Neuronal stem cell (in vitro differentiated cells): ENCODE measurements at regions not wholly inside any gene's neighbourhood (a gene's known extent, or its start where the extent isn't known, plus 50 kb on each side); places are given as distances from the start of the nearest gene placed in this dataset.

ENCODE experiments used
- DNase-seq: peaks from one replicate; pipeline ENCODE4 v3.0.0-alpha.2; 2013; ENCODE audit warnings: low spot score
- H2AFZ ChIP-seq: one replicate; pipeline ENCODE4 v1.6.1; 2013; ENCODE audit warnings: mild to moderate bottlenecking, low read length, inconsistent platforms
- H2AK5ac ChIP-seq: 2 replicates; pipeline ENCODE4 v1.6.1; 2013; ENCODE audit warnings: low read depth, mild to moderate bottlenecking, inconsistent platforms, low read length, moderate library complexity, mixed read lengths
- H2BK120ac ChIP-seq: 2 replicates; pipeline ENCODE4 v1.6.1; 2013; ENCODE audit warnings: low read depth, mild to moderate bottlenecking, inconsistent platforms, low read length, moderate library complexity, mixed read lengths
- H2BK12ac ChIP-seq: one replicate; pipeline ENCODE4 v1.6.1; 2013; ENCODE audit warnings: low read length, inconsistent platforms
- H2BK15ac ChIP-seq: 2 replicates; pipeline ENCODE4 v1.6.1; 2013; ENCODE audit warnings: mild to moderate bottlenecking, low read length, inconsistent platforms, mixed read lengths
- H2BK5ac ChIP-seq: one replicate; pipeline ENCODE4 v1.6.1; 2013; ENCODE audit warnings: inconsistent platforms, mild to moderate bottlenecking, low read length, moderate library complexity
- H3K14ac ChIP-seq: one replicate; pipeline ENCODE4 v1.6.1; 2013; ENCODE audit warnings: low read length, inconsistent platforms
- H3K18ac ChIP-seq: 2 replicates; pipeline ENCODE4 v1.6.1; 2013; ENCODE audit warnings: low read length, inconsistent platforms
- H3K23ac ChIP-seq: 2 replicates; pipeline ENCODE4 v1.6.1; 2013; ENCODE audit warnings: low read depth, mild to moderate bottlenecking, mixed read lengths, low read length, inconsistent platforms; ENCODE audit not compliant: poor library complexity
- H3K27ac ChIP-seq: replicated peaks from 3 replicates; pipeline ENCODE4 v1.5.1; 2013; ENCODE audit warnings: low read length, inconsistent platforms
- H3K27me3 ChIP-seq, 3 experiments: 2 replicates each; pipeline ENCODE4 v1.6.1; 2013; ENCODE audit warnings: low read length in 3 of 3, mild to moderate bottlenecking in 2 of 3, inconsistent platforms in 1 of 3, low read depth in 1 of 3, mixed read lengths in 1 of 3, moderate library complexity in 1 of 3; ENCODE audit not compliant: control insufficient read depth in 3 of 3, insufficient read depth in 3 of 3
- H3K36me3 ChIP-seq, 2 donors: replicated peaks in 1 of 2; 2 replicates each; pipeline ENCODE4 v1.6.1; 2013; ENCODE audit warnings: low read length in 2 of 2; ENCODE audit not compliant: control insufficient read depth in 2 of 2, insufficient read depth in 2 of 2
- H3K4ac ChIP-seq: 2 replicates; pipeline ENCODE4 v1.6.1; 2013; ENCODE audit warnings: inconsistent platforms, mild to moderate bottlenecking, low read length, moderate library complexity
- H3K4me1 ChIP-seq, 2 donors: 1 replicate in 1 of 2; 2 replicates in 1 of 2; pipeline ENCODE4 v1.6.1; 2013; ENCODE audit warnings: low read length in 2 of 2, low read depth in 1 of 2; ENCODE audit not compliant: control insufficient read depth in 2 of 2, insufficient read depth in 1 of 2
- H3K4me2 ChIP-seq: one replicate; pipeline ENCODE4 v1.6.1; 2013; ENCODE audit warnings: mild to moderate bottlenecking, low read length, inconsistent platforms; ENCODE audit not compliant: insufficient read depth, poor library complexity, severe bottlenecking
- H3K4me3 ChIP-seq, 2 donors: 2 replicates each; pipeline ENCODE4 v1.5.1; 2013; ENCODE audit warnings: low read length in 2 of 2, mild to moderate bottlenecking in 2 of 2, inconsistent platforms in 1 of 2, moderate library complexity in 1 of 2
- H3K79me1 ChIP-seq: one replicate; pipeline ENCODE4 v1.6.1; 2013; ENCODE audit warnings: low read depth, mild to moderate bottlenecking, inconsistent platforms, low read length, moderate library complexity
- H3K9ac ChIP-seq: one replicate; pipeline ENCODE4 v1.6.1; 2013; ENCODE audit warnings: mild to moderate bottlenecking, low read depth, low read length, inconsistent platforms; ENCODE audit not compliant: poor library complexity
- H3K9me3 ChIP-seq, 2 donors: replicated peaks in 1 of 2; 2 replicates each; pipeline versions ENCODE3 to v1.6.1; 2013; ENCODE audit warnings: low read length in 2 of 2, mild to moderate bottlenecking in 2 of 2, inconsistent platforms in 1 of 2, low read depth in 1 of 2, mixed read lengths in 1 of 2, moderate library complexity in 1 of 2; ENCODE audit not compliant: control insufficient read depth in 2 of 2, insufficient read depth in 1 of 2
- H4K8ac ChIP-seq: one replicate; pipeline ENCODE4 v1.6.1; 2013; ENCODE audit warnings: low read depth, mild to moderate bottlenecking, inconsistent platforms, low read length, moderate library complexity
- H4K91ac ChIP-seq: one replicate; pipeline ENCODE4 v1.6.1; 2013; ENCODE audit warnings: low read length, low read depth, mild to moderate bottlenecking, inconsistent platforms; ENCODE audit not compliant: poor library complexity
- WGBS, 2 donors: extraction: QIAGEN DNeasy Blood & Tissue Kit; methylation state at CpG; one replicate each; pipeline ENCODE4 v1.1.7; 2013; ENCODE audit warnings: missing lambda C conversion rate in 2 of 2, mixed read lengths in 1 of 2; ENCODE audit not compliant: insufficient read length in 2 of 2, insufficient replicate concordance in 1 of 2; ENCODE audit errors: extremely low coverage in 2 of 2; 5-methylcytosine and 5-hydroxymethylcytosine counted together

GRCh38 chr1:78370779-78371482 lies 119.8 kb upstream of the PTGFR start:
- Histone ChIP-seq H2AFZ (no peak overlapping the region), H3K79me1 (no peaks in the 10 kb centered on the region), H3K4me2 (no peak overlapping the region), H3K36me3 (no peaks in the 10 kb centered on the region), H3K4me3 (no peak overlapping the region), H4K91ac (no peak overlapping the region), H3K18ac (no peak overlapping the region), H2BK15ac (no peak overlapping the region), H3K4ac (no peak overlapping the region), H3K23ac (no peak overlapping the region), H3K27me3 (no peaks in the 10 kb centered on the region), H2BK120ac (no peak overlapping the region), H3K9me3 (no peaks in the 10 kb centered on the region), H2BK12ac (no peak overlapping the region), H2AK5ac (no peak overlapping the region), H3K14ac (no peak overlapping the region), H3K27ac (no peak overlapping the region), H3K4me1 (no peaks in the 10 kb centered on the region), H2BK5ac (no peak overlapping the region), H4K8ac (no peak overlapping the region), H3K9ac (no peak overlapping the region)
- no peak for DNase-seq
- no CpG with 5 or more reads among the region's 2 CpGs for WGBS, 2 donors

GRCh38 chr1:78373676-78374075 lies 117.1 kb upstream of the PTGFR start:
- WGBS, 2 donors = no CpG with 5 or more reads among the region's 1 CpG

GRCh38 chr1:78375996-78376395 lies 114.8 kb upstream of the PTGFR start:
- no peak overlapping the region for H2BK15ac ChIP-seq
- no peaks in the 10 kb centered on the region for H3K36me3 ChIP-seq
- H4K8ac ChIP-seq = no peak overlapping the region
- no peak overlapping the region for H3K4ac ChIP-seq
- WGBS, 2 donors = no CpG with 5 or more reads among the region's 3 CpGs
- no peak overlapping the region for H3K27ac ChIP-seq
- H2BK12ac ChIP-seq = no peak overlapping the region
- no peak overlapping the region for H2BK5ac ChIP-seq
- no peak overlapping the region for H3K4me2 ChIP-seq
- H2AK5ac ChIP-seq = no peak overlapping the region
- H3K79me1 ChIP-seq = no peaks in the 10 kb centered on the region
- H3K4me3 ChIP-seq = no peak overlapping the region
- no peak for DNase-seq
- H3K18ac ChIP-seq = no peak overlapping the region
- no peak overlapping the region for H2AFZ ChIP-seq
- H3K27me3 ChIP-seq = no peaks in the 10 kb centered on the region
- H3K23ac ChIP-seq = no peak overlapping the region
- no peaks in the 10 kb centered on the region for H3K9me3 ChIP-seq
- no peak overlapping the region for H2BK120ac ChIP-seq
- no peaks in the 10 kb centered on the region for H3K4me1 ChIP-seq
- no peak overlapping the region for H3K14ac ChIP-seq
- H4K91ac ChIP-seq = no peak overlapping the region
- no peak overlapping the region for H3K9ac ChIP-seq

More at GRCh38 chr1:78373676-78374075, 117.1 kb upstream of the PTGFR start:
- no peak overlapping the region for H3K14ac ChIP-seq
- H2BK5ac ChIP-seq = no peak overlapping the region
- no peak overlapping the region for H4K8ac ChIP-seq
- H3K4me2 ChIP-seq = no peak overlapping the region
- no peak overlapping the region for H3K4ac ChIP-seq
- H2AFZ ChIP-seq = no peak overlapping the region
- H3K27me3 ChIP-seq = no peaks in the 10 kb centered on the region
- no peak overlapping the region for H3K9ac ChIP-seq
- DNase-seq = no peak
- H3K36me3 ChIP-seq = no peaks in the 10 kb centered on the region
- H4K91ac ChIP-seq = no peak overlapping the region
- no peak overlapping the region for H2BK15ac ChIP-seq
- no peak overlapping the region for H3K23ac ChIP-seq
- no peaks in the 10 kb centered on the region for H3K4me1 ChIP-seq
- H2BK12ac ChIP-seq = no peak overlapping the region
- no peak overlapping the region for H2AK5ac ChIP-seq
- no peaks in the 10 kb centered on the region for H3K79me1 ChIP-seq
- no peak overlapping the region for H3K4me3 ChIP-seq
- no peak overlapping the region for H2BK120ac ChIP-seq
- no peak overlapping the region for H3K18ac ChIP-seq
- no peak overlapping the region for H3K27ac ChIP-seq
- no peaks in the 10 kb centered on the region for H3K9me3 ChIP-seq

GRCh38 chr1:78377356-78377928 lies 113.3 kb upstream of the PTGFR start:
- H3K36me3 ChIP-seq = no peaks in the 10 kb centered on the region
- no peak for DNase-seq
- H2AFZ ChIP-seq = no peak overlapping the region
- H3K9ac ChIP-seq = no peak overlapping the region
- no peak overlapping the region for H3K4me2 ChIP-seq
- H2BK15ac ChIP-seq = no peak overlapping the region
- no peaks in the 10 kb centered on the region for H3K4me1 ChIP-seq
- H3K9me3 ChIP-seq = no peaks in the 10 kb centered on the region
- H4K91ac ChIP-seq = no peak overlapping the region
- no peak overlapping the region for H3K23ac ChIP-seq
- H3K4ac ChIP-seq = no peak overlapping the region
- H3K27me3 ChIP-seq = no peaks in the 10 kb centered on the region
- no peak overlapping the region for H3K14ac ChIP-seq
- no peaks in the 10 kb centered on the region for H3K79me1 ChIP-seq
- no peak overlapping the region for H2BK12ac ChIP-seq
- no peak overlapping the region for H3K27ac ChIP-seq
- H3K4me3 ChIP-seq = no peak overlapping the region
- H3K18ac ChIP-seq = no peak overlapping the region
- H2BK120ac ChIP-seq = no peak overlapping the region
- H4K8ac ChIP-seq = no peak overlapping the region
- no peak overlapping the region for H2BK5ac ChIP-seq
- no peak overlapping the region for H2AK5ac ChIP-seq
